HG03558 (cell line): ENCODE measurements at regions not wholly inside any gene's neighbourhood (a gene's known extent, or its start where the extent isn't known, plus 50 kb on each side); places are given as distances from the start of the nearest gene placed in this dataset.
"Not testable (repeated sequence)": the region's sequence is repeated elsewhere in the genome, so short reads cannot be mapped to it uniquely, and the experiment has no call there.

ENCODE experiments used
- ATAC-seq: cut with Tn5 transposase; IDR thresholded peaks from one replicate; pipeline ENCODE4 v1.9.1; 2021; ENCODE audit warnings: moderate number of reproducible peaks; ENCODE audit not compliant: unreplicated experiment; ENCODE audit errors: extremely low read depth

- no peak for ATAC-seq
These were observed 415.5 kb upstream of the SORCS1 start for GRCh38 chr10:107579970-107580369.

DNA sequence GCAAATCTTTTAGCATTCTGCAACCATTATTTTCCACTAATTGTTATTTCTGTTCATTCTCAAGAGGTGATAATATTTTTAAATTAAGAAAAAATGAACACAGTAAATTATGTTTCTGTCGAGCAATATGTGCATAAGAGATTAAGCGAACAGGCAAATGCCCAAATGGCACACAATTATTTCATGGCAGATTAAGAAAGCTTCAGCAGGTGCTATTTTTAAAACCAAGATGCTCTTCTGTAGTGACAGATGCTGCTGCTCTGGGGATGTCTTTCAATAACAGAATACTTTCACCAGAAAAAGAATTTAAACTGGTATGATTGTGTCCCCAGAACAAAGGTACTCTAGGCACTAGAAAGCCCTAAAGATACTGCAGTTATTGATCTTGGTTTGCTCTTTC, 412.7 kb upstream of the SORCS1 start:
- no peak for ATAC-seq

DNA sequence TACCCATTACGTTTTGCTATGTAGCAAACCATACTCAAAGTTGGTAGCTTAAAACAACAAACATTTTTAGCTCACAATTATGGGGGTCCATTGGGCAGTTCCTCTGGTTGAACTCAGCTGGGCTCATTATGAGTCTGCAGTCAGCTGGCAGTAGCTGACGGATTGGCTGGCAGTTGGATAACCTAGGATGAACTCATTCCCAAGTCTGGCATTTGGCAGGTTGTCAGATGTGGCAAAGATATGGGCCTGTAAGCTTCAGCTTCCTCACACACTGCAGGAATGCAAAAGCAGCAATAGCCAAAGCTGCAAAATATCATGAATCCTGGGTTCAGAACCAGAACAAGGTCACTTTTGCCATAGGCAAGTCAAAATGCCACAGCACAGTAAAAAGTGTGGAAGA, 412.2 kb upstream of the SORCS1 start:
- no peak for ATAC-seq

DNA sequence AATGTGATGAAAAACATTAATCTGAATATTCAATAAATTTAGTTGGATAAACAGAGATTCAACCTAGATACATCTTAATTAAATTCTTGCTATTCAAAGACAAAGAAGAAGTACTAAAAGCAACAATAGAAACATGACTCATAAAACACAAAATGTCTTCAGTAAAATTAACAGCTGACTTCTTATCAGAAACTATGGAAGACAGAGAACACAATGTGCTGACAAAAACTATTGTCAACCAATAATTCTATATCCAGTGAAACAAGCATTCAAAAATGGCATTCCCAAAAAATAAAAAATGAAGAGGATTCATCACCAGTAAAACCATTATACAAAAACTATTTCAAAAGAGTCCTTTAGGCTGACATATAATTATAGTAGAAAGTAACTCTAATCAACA, 400.5 kb upstream of the SORCS1 start:
- no peak for ATAC-seq

DNA sequence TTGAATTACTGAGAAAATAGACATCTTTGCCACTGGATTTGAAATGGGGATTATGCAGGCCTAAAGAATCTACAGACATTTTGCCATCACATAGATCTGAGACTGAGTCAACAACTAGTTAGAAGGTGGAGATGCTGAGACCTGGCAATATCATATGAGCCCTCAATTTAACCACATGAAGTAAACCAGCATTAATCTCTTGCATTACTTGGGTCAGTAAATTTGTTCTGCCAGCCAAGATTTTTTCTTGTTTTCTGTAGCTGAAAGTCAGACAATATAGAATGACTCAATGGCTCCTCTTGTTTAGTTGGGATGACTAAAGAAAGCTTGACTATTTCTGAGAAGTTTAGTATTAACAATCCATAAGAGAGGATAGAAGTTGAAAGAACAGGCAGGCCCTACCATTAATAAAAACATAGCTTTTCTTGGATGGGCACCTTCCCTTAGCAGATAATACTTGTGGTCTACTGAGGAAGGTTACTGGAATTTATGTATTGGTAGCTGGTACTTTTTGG, 396.7 kb upstream of the SORCS1 start:
- no peak for ATAC-seq

DNA sequence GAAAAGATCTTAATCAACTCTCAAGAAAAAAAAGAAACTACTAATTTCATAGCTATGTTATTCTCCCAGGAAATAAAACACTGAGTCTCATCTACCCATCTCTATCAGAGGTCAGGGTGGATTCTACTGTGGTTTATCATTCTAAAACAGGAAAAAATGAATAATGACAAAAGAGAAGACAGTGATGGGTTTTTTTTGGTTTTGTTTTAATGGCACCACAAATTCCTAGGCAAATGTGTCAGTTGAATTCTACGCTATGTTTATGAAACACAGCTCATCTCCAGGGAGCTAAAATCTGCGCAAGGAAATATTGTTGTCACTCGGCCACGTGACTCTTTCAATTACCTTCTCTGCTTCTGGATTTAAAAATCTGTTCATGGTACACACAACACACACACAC, 393.4 kb upstream of the SORCS1 start:
- ATAC-seq: no peak

DNA sequence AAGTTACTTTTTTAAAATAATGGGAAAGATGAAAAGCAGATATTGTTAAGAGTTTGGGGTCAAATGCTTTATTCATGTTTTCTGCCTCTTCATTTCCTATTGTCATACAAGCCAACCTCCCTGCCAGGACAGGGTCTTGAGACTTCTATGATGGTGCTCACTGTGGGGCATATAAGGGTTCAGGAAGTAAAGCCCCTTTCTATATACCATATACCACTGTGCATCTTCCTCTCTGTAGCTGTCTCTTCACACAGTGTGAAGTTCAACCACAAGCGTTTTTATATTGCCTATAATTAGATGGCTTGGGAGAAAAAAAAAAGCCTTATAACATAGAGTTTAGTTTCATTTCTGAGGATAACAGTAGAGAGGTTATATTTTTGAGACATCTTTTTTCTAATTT, 389.8 kb upstream of the SORCS1 start:
- ATAC-seq: no peak

GRCh38 chr10:107553470-107553869, 389.0 kb upstream of the SORCS1 start:
- no peak for ATAC-seq

GRCh38 chr10:107552963-107553362, 388.5 kb upstream of the SORCS1 start:
- no peak for ATAC-seq

GRCh38 chr10:107548301-107548700, 383.8 kb upstream of the SORCS1 start:
- no peak for ATAC-seq

GRCh38 chr10:107546986-107547385, 382.5 kb upstream of the SORCS1 start:
- no peak for ATAC-seq

GRCh38 chr10:107546284-107546683, 381.8 kb upstream of the SORCS1 start:
- no peak for ATAC-seq

DNA sequence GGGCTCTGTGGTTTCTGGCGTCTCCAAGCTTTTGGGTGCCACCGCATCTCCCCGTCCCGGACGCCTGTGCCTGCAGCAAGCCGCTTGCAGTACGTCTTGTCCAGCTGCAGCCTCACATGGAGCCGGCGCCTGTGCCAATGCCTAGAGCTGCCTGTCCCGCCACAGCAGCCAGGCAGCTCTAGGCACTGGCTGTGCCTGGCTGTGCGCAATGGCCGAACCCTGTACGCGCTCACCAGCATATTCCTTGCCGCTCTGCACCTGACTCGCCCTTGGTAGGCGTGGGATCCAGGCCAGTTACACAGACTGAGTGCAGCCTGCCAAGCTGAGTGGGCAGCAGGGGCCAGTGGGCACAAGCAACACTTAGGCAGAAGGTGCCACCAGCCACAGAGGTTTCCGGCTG, 381.2 kb upstream of the SORCS1 start:
- no peak for ATAC-seq

- ATAC-seq: no peak
These were observed 380.4 kb upstream of the SORCS1 start for GRCh38 chr10:107544706-107545520.

- ATAC-seq: no peak
These were observed 378.1 kb upstream of the SORCS1 start for GRCh38 chr10:107542607-107543006.

- ATAC-seq: no peak
These were observed 377.5 kb upstream of the SORCS1 start for GRCh38 chr10:107542016-107542415.

DNA sequence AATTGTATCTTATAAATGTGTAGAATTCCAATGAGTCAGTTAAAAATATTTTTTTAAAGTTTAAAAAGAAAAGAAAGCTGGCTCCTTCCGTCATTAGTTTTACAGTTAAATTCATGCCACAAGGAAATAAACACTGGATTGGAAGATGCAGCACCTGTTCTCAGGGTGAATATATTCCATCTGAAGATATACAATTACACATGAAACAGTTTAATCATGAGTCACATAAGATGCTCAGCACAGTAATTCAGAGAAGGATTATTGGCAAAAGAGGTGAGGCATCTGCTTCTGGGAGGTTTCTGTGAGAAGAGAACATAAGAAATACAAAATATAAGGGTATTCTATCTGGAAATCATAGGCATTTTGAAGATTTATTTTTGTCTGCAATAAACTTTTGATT, 376.5 kb upstream of the SORCS1 start:
- no peak for ATAC-seq

GRCh38 chr10:107529350-107529749, 364.8 kb upstream of the SORCS1 start:
- no peak for ATAC-seq

DNA sequence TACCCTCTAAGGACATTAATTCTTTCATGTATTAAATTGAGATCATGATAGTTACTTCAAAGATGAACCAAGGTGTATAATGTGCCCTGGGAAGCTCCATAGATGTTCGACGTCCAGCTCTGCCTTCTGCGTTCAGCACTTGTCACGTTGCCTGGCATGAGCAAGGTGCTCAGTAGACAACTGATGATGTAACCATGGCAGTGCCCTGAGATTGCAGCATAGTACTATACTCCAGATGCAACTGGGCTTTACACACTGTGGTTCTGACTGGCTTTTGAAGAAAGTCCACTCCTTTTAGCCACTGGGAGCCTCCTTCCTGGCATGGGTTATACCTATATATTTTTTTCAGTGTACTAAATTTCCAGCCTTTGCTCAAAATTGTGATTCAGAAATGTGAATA, 355.8 kb upstream of the SORCS1 start:
- ATAC-seq: no peak

GRCh38 chr10:107517811-107518210, 353.3 kb upstream of the SORCS1 start:
- ATAC-seq: no peak

DNA sequence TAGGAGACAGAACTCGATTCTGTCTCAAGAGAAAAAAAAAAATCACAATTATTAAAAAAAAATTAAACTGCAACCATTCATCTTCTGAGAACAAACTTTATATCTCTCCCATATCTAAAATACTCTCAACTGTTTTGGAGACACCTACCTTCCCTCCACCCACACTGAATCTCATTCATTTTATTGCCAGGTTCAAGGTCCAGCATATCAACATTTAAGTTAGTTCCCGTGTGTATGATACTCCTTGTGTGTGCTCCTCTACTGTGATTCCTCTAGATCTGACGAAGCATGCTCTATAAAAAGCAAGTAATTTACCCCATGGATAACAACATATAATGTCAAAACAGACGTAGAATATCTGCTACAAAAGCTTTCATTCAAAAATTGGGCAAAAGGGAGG, 351.8 kb upstream of the SORCS1 start:
- no peak for ATAC-seq

- ATAC-seq: not testable (repeated sequence)
These were observed 339.5 kb upstream of the SORCS1 start for GRCh38 chr10:107504011-107504410.
